ENCODE measurements at regions not wholly inside any gene's neighbourhood (a gene's known extent, or its start where the extent isn't known, plus 50 kb on each side); places are given as distances from the start of the nearest gene placed in this dataset.

GRCh38 chr2:103005393-103005792, 243.6 kb downstream of the TMEM182 start:
- TF ChIP-seq NFIC (IDR thresholded peaks at IDR 0.05; ENCODE audit: borderline replicate concordance) (no peak), RCOR1 (IDR thresholded peaks at IDR 0.05; ENCODE audit: low read length) (no peak)

All from SK-N-SH (cell line).